HCT116 (cell line): ENCODE measurements at regions not wholly inside any gene's neighbourhood (a gene's known extent, or its start where the extent isn't known, plus 50 kb on each side); places are given as distances from the start of the nearest gene placed in this dataset.

Experiments
- ATAC-seq: fragments of 200-7000 bp; cut with Tn5 transposase; 2 replicates; pipeline ENCODE4 v1.9.1; 2020; ENCODE audit warnings: mild to moderate bottlenecking, moderate library complexity
- BruUV-seq: library from RNA; stranded (reverse); fragments of 400-500 nt; replicated peaks from 2 replicates; lab custom pipeline; 2021; lab: Mats Ljungman, UMichigan
- CTCF ChIA-PET: fragments of 300-600 bp; sonication (Branson Sonifier 250); formaldehyde crosslinking; loops from one replicate; lab custom pipeline; 2021; ENCODE audit warnings: antibody characterized with exemption; lab: Charles Lee
- POLR2A ChIA-PET: fragments of 300-600, 350-600 bp; sonication (Branson Sonifier 250); formaldehyde crosslinking; loops from one replicate; lab custom pipeline; 2021; ENCODE audit warnings: antibody characterized with exemption; lab: Charles Lee
- RAD21 ChIA-PET, 2 experiments: fragments of 300-600 bp; sonication (Branson Sonifier 250); formaldehyde crosslinking; loops; one replicate each; lab custom pipeline; 2023; ENCODE audit warnings: low total read pairs in 2 of 2; ENCODE audit not compliant: uncharacterized antibody in 2 of 2, unreplicated experiment in 2 of 2, low non-redundant PET in 1 of 2; lab: Charles Lee
- DNase-seq: peaks from one replicate; pipeline ENCODE4 v3.0.0-alpha.2; 2010; ENCODE audit warnings: low read depth, low spot score
- H2AFZ ChIP-seq: fragments of 200-600 bp; shearing (Covaris generic), sonication (generic); 2 replicates; pipeline ENCODE4 v1.6.1; 2017; ENCODE audit warnings: low read depth, mixed run types, mixed read lengths, antibody characterized with exemption, low read length; ENCODE audit not compliant: poor library complexity, severe bottlenecking
- H3K27ac ChIP-seq: 2 replicates; pipeline ENCODE4 v1.5.1; 2012; ENCODE audit warnings: low read depth, low read length
- H3K27me3 ChIP-seq: fragments of 200-600 bp; sonication (generic); 2 replicates; pipeline ENCODE4 v1.6.1; 2016; ENCODE audit warnings: mixed run types, low read length, mixed read lengths; ENCODE audit not compliant: insufficient read depth
- H3K36me3 ChIP-seq, 2 experiments: fragments of 200-500 bp in 1 of 2; fragments of 200-600 bp in 1 of 2; sonication (Bioruptor generic) in 1 of 2; sonication (generic) in 1 of 2; 2 replicates each; pipeline versions ENCODE4 v1.5.1 to v1.6.1; 2014 to 2016; ENCODE audit warnings: low read length in 2 of 2, inconsistent platforms in 1 of 2, mixed read lengths in 1 of 2, mixed run types in 1 of 2; ENCODE audit not compliant: insufficient read depth in 2 of 2, control insufficient read depth in 1 of 2
- H3K4me1 ChIP-seq, 2 experiments: fragments of 200-600 bp in 1 of 2; sonication (generic) in 1 of 2; 2 replicates each; pipeline versions ENCODE4 v1.5.1 to v1.6.1; 2012 to 2017; ENCODE audit warnings: low read length in 2 of 2, inconsistent platforms in 1 of 2, mild to moderate bottlenecking in 1 of 2, mixed read lengths in 1 of 2, mixed run types in 1 of 2, moderate library complexity in 1 of 2; ENCODE audit not compliant: insufficient read depth in 2 of 2, control insufficient read depth in 1 of 2
- H3K4me2 ChIP-seq: fragments of 200-600 bp; sonication (generic); 2 replicates; pipeline ENCODE4 v1.6.1; 2017; ENCODE audit warnings: mixed run types, low read length, mixed read lengths
- H3K4me3 ChIP-seq, 2 experiments: fragments of 200-600 bp in 1 of 2; sonication (generic) in 1 of 2; replicated peaks in 1 of 2; 2 replicates each; pipeline ENCODE4 v1.5.1; 2011 to 2016; ENCODE audit warnings: low read length in 2 of 2, control low read depth in 1 of 2, low read depth in 1 of 2, mild to moderate bottlenecking in 1 of 2, mixed read lengths in 1 of 2, mixed run types in 1 of 2
- H3K79me2 ChIP-seq: fragments of 200-600 bp; sonication (generic); 2 replicates; pipeline ENCODE4 v1.6.1; 2017; ENCODE audit warnings: mild to moderate bottlenecking, mixed run types, low read length, moderate library complexity, mixed read lengths; ENCODE audit not compliant: insufficient read depth
- H3K9ac ChIP-seq: fragments of 200-600 bp; sonication (generic); 2 replicates; pipeline ENCODE4 v1.6.1; 2016; ENCODE audit warnings: low read length, mixed read lengths
- H3K9me2 ChIP-seq: fragments of 200-600 bp; sonication (generic), shearing (Covaris generic); 2 replicates; pipeline ENCODE4 v1.6.1; 2017; ENCODE audit warnings: mixed run types, mild to moderate bottlenecking, moderate library complexity; ENCODE audit not compliant: insufficient read depth
- H3K9me3 ChIP-seq, 2 experiments: fragments of 200-500 bp in 1 of 2; fragments of 200-600 bp in 1 of 2; sonication (Bioruptor generic) in 1 of 2; sonication (generic) in 1 of 2; 2 replicates each; pipeline ENCODE4 v1.6.1; 2014 to 2017; ENCODE audit warnings: low read length in 2 of 2, mixed read lengths in 2 of 2, inconsistent platforms in 1 of 2, low read depth in 1 of 2, mild to moderate bottlenecking in 1 of 2, mixed run types in 1 of 2, moderate library complexity in 1 of 2; ENCODE audit not compliant: control insufficient read depth in 1 of 2, insufficient read depth in 1 of 2
- H4K20me1 ChIP-seq: fragments of 200-600 bp; sonication (generic), shearing (Covaris generic); 2 replicates; pipeline ENCODE4 v1.6.1; 2017; ENCODE audit warnings: mixed run types, mild to moderate bottlenecking, moderate library complexity; ENCODE audit not compliant: insufficient read depth
- ATF3 ChIP-seq: IDR thresholded peaks from 2 replicates; pipeline ENCODE4 v1.6.1; 2012
- CBX3 ChIP-seq: IDR thresholded peaks from 2 replicates; pipeline ENCODE4 v1.6.1; 2012; ENCODE audit warnings: low read depth
- CEBPB ChIP-seq: IDR thresholded peaks from 2 replicates; pipeline ENCODE4 v1.6.1; 2012; ENCODE audit warnings: low read depth
- CTCF ChIP-seq, 3 experiments: fragments of 200-600 bp in 1 of 3; sonication (generic) in 1 of 3; IDR thresholded peaks in 2 of 3; conservative IDR thresholded peaks in 1 of 3; 2 replicates each; pipeline ENCODE4 v1.5.1; 2012 to 2017; ENCODE audit warnings: low read depth in 2 of 3, low read length in 2 of 3, antibody characterized with exemption in 1 of 3, borderline replicate concordance in 1 of 3, control low read depth in 1 of 3, mild to moderate bottlenecking in 1 of 3, mixed read lengths in 1 of 3, mixed run types in 1 of 3, moderate library complexity in 1 of 3; ENCODE audit not compliant: insufficient read depth in 1 of 3
- ELF1 ChIP-seq: IDR thresholded peaks from 2 replicates; pipeline ENCODE4 v1.6.1; 2012; ENCODE audit warnings: low read depth, borderline replicate concordance
- EZH2phosphoT487 ChIP-seq: fragments of 200-600 bp; IDR thresholded peaks from 2 replicates; pipeline ENCODE4 v1.6.1; 2018; ENCODE audit warnings: antibody characterized with exemption, borderline replicate concordance
- FOSL1 ChIP-seq: IDR thresholded peaks from 2 replicates; pipeline ENCODE4 v1.6.1; 2012; ENCODE audit warnings: low read depth
- POLR2A ChIP-seq: IDR thresholded peaks from 2 replicates; pipeline ENCODE4 v1.7.0; 2011; ENCODE audit warnings: borderline replicate concordance; ENCODE audit not compliant: insufficient read depth, insufficient read length; ENCODE audit errors: extremely low read depth
- POLR2AphosphoS5 ChIP-seq: IDR thresholded peaks from 2 replicates; pipeline ENCODE4 v1.6.1; 2011; ENCODE audit warnings: mild to moderate bottlenecking, low read depth, low read length, moderate library complexity
- RAD21 ChIP-seq: IDR thresholded peaks from 2 replicates; pipeline ENCODE4 v1.6.1; 2012; ENCODE audit warnings: low read depth, mild to moderate bottlenecking
- SIN3A ChIP-seq: IDR thresholded peaks from 2 replicates; pipeline ENCODE4 v1.6.1; 2012; ENCODE audit warnings: low read depth
- SP1 ChIP-seq: IDR thresholded peaks from 2 replicates; pipeline ENCODE4 v1.6.1; 2012; ENCODE audit warnings: low read depth
- SRF ChIP-seq: IDR thresholded peaks from 2 replicates; pipeline ENCODE4 v1.6.1; 2012; ENCODE audit warnings: low read depth
- TCF7L2 ChIP-seq: IDR thresholded peaks from 2 replicates; pipeline ENCODE4 v1.7.0; 2011; ENCODE audit warnings: borderline replicate concordance, inconsistent platforms; ENCODE audit not compliant: insufficient read depth, insufficient read length; ENCODE audit errors: extremely low read depth
- ZBTB33 ChIP-seq: IDR thresholded peaks from 2 replicates; pipeline ENCODE4 v1.6.1; 2011; ENCODE audit warnings: mild to moderate bottlenecking, low read length, moderate library complexity; ENCODE audit not compliant: insufficient replicate concordance; ENCODE audit errors: extremely low read depth
- ZFX ChIP-seq: fragments of 450-650 bp; IDR thresholded peaks from 2 replicates; pipeline ENCODE4 v1.6.1; 2017
- intact Hi-C: fragments of 100-400 bp; cut with micrococcal nuclease; formaldehyde crosslinking; loops from 2 replicates; pipeline ENCODE4 v1.10.0; 2022

GRCh38 chr10:4587466-4587865 is 238.5 kb upstream of the AKR1E2 start:
- H4K20me1 ChIP-seq: no peaks in the 10 kb centered on the region
- H3K9ac ChIP-seq: no peak overlapping the region
- H3K27me3 ChIP-seq: no peaks in the 10 kb centered on the region
- BruUV-seq: no TSS peak
- H3K4me3 ChIP-seq: no peak overlapping the region
- H3K4me2 ChIP-seq: no peak overlapping the region
- no peaks in the 10 kb centered on the region for H3K9me3 ChIP-seq
- no peak for TF ChIP-seq CBX3
- no peak for TF ChIP-seq ZFX
- no peak for TF ChIP-seq FOSL1
- TF ChIP-seq SRF: no peak
- TF ChIP-seq EZH2phosphoT487: no peak
- no peak for TF ChIP-seq POLR2AphosphoS5
- TF ChIP-seq ELF1: no peak
- TF ChIP-seq SIN3A: no peak
- TF ChIP-seq SP1: no peak
- TF ChIP-seq POLR2A: no peak
- no peak for TF ChIP-seq ZBTB33
- TF ChIP-seq RAD21: no peak
- no peak for TF ChIP-seq CEBPB
- no peak for TF ChIP-seq TCF7L2
- no peak for TF ChIP-seq CTCF (IDR thresholded peaks at IDR 0.05 in 2 of 3, conservative IDR thresholded peaks at IDR 0.05 in 1 of 3; ENCODE audit: borderline replicate concordance in 1 of 3, insufficient read depth in 1 of 3, low read depth in 2 of 3, low read length in 2 of 3)
- TF ChIP-seq ATF3: no peak
- intact Hi-C loops: no loop called here
- H3K27ac ChIP-seq: no peak overlapping the region
- CTCF ChIA-PET: no interaction called here
- POLR2A ChIA-PET: no interaction called here
- H3K36me3 ChIP-seq: no peaks in the 10 kb centered on the region
- H3K79me2 ChIP-seq: no peaks in the 10 kb centered on the region
- no peaks in the 10 kb centered on the region for H3K4me1 ChIP-seq
- no peaks in the 10 kb centered on the region for H3K9me2 ChIP-seq
- DNase-seq: no peak
- no peak overlapping the region for H2AFZ ChIP-seq
- RAD21 ChIA-PET: no interaction called here
- ATAC-seq: no peak
